Keratinocyte (primary cell): ENCODE measurements at regions not wholly inside any gene's neighbourhood (a gene's known extent, or its start where the extent isn't known, plus 50 kb on each side); places are given as distances from the start of the nearest gene placed in this dataset.

Experiments
- DNase-seq: peaks from one replicate; pipeline ENCODE4 v3.0.0-alpha.2; 2011; ENCODE audit warnings: low read depth, missing footprints, low spot score
- FAIRE-seq: peaks from 2 replicates; lab custom pipeline; 2011; peaks lifted over from hg19 to GRCh38; lab: Jason Lieb, UNC
- H2AFZ ChIP-seq: 2 replicates; pipeline ENCODE4 v1.6.0; 2012; ENCODE audit warnings: low read length, control low read depth, inconsistent platforms; ENCODE audit not compliant: control insufficient read depth
- H3K27ac ChIP-seq: 2 replicates; pipeline ENCODE4 v1.5.1; 2011; ENCODE audit warnings: low read length; ENCODE audit not compliant: control insufficient read depth, insufficient read depth
- H3K27me3 ChIP-seq: 3 replicates; pipeline ENCODE4 v1.6.0; 2011; ENCODE audit warnings: low read length; ENCODE audit not compliant: control insufficient read depth, insufficient read depth; ENCODE audit errors: extremely low read depth
- H3K36me3 ChIP-seq, 2 experiments: 2 replicates in 1 of 2; 3 replicates in 1 of 2; pipeline ENCODE4 v1.5.1; 2011; ENCODE audit warnings: low read length in 2 of 2, mild to moderate bottlenecking in 1 of 2; ENCODE audit not compliant: control insufficient read depth in 2 of 2, insufficient read depth in 2 of 2; ENCODE audit errors: extremely low read depth in 1 of 2
- H3K4me1 ChIP-seq: 3 replicates; pipeline ENCODE4 v1.5.1; 2011; ENCODE audit warnings: low read length; ENCODE audit not compliant: control insufficient read depth, insufficient read depth; ENCODE audit errors: extremely low read depth
- H3K4me2 ChIP-seq: 3 replicates; pipeline ENCODE4 v1.6.0; 2011; ENCODE audit warnings: low read depth, low read length; ENCODE audit not compliant: control insufficient read depth, insufficient read depth; ENCODE audit errors: extremely low read depth
- H3K4me3 ChIP-seq, 3 experiments: fragments of 200-600 bp in 1 of 3; sonication (generic) in 1 of 3; 2 replicates in 2 of 3; 3 replicates in 1 of 3; pipeline ENCODE4 v1.5.1; 2011 to 2016; ENCODE audit warnings: low read length in 3 of 3, mild to moderate bottlenecking in 3 of 3, control low read depth in 2 of 3, inconsistent platforms in 1 of 3, low read depth in 1 of 3, mixed read lengths in 1 of 3, mixed run types in 1 of 3, moderate library complexity in 1 of 3; ENCODE audit not compliant: control insufficient read depth in 2 of 3, insufficient read depth in 2 of 3; ENCODE audit errors: extremely low read depth in 1 of 3
- H3K79me2 ChIP-seq: 2 replicates; pipeline ENCODE4 v1.6.0; 2012; ENCODE audit warnings: low read length; ENCODE audit not compliant: control insufficient read depth, insufficient read depth
- H3K9ac ChIP-seq: 3 replicates; pipeline ENCODE4 v1.6.0; 2011; ENCODE audit warnings: low read length; ENCODE audit not compliant: control insufficient read depth, insufficient read depth; ENCODE audit errors: extremely low read depth
- H3K9me1 ChIP-seq: 3 replicates; pipeline ENCODE4 v1.6.0; 2011; ENCODE audit warnings: low read length; ENCODE audit not compliant: control insufficient read depth, insufficient read depth; ENCODE audit errors: extremely low read depth
- H3K9me3 ChIP-seq: 2 replicates; pipeline ENCODE4 v1.5.1; 2012; ENCODE audit warnings: low read depth, low read length; ENCODE audit not compliant: control insufficient read depth
- H4K20me1 ChIP-seq: 3 replicates; pipeline ENCODE4 v1.6.0; 2011; ENCODE audit warnings: low read length; ENCODE audit not compliant: control insufficient read depth, insufficient read depth; ENCODE audit errors: extremely low read depth
- EZH2 ChIP-seq: IDR thresholded peaks from one replicate; pipeline ENCODE4 v1.6.1; 2012; ENCODE audit warnings: inconsistent platforms, mild to moderate bottlenecking, low read length, moderate library complexity
- dilution Hi-C: fragments of 300-500 bp; cut with MboI; formaldehyde crosslinking; loops from one replicate; pipeline ENCODE4 v1.7.0; 2020; ENCODE audit warnings: low sequenced_read_pairs; ENCODE audit not compliant: extremely low pct_ligation_motif_present
- TF ChIP-seq, protein P1 (sequence below), 3 experiments: IDR thresholded peaks in 1 of 3; conservative IDR thresholded peaks in 1 of 3; optimal IDR thresholded peaks in 1 of 3; 2 replicates in 2 of 3; 3 replicates in 1 of 3; pipeline versions ENCODE3 to v1.5.1; 2011; ENCODE audit warnings: low read length in 3 of 3, mild to moderate bottlenecking in 3 of 3, moderate library complexity in 2 of 3, control low read depth in 1 of 3, inconsistent platforms in 1 of 3; ENCODE audit not compliant: insufficient read depth in 2 of 3; ENCODE audit errors: extremely low read depth in 1 of 3

DNA sequence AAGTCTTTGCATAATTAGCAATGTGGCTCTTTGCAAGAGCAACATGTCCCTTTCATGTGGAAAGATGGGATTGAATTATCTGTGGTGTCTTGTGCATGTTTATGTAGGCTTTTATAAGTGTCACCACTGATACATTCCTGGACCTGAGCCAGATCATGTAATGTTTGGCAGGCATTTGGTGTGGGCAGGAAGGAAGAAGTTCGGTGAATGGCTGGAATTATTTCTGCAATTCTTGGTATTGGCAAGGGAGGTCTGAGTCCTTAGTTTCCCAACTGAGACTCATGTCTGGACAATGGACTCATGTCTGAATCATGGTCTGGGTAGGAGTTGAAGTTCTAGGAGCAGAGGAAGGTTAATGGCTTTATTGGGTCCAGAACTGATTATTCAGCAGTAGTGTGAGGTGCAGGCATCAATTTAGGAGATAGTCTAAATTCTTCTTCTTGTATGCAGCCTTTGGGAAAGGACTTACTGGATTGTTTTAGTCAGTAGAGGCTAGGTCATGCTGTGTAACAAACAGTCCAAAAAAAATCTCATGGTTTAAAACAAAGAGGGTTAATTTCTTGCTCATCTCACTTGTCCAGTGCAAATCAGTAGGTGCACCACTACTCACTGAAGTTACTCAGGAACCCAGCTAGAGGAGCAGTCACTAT is 186.5 kb upstream of the LHX5 start:
- no peak overlapping the region for H3K9ac ChIP-seq
- dilution Hi-C loops, result no loop called here
- no peaks in the 10 kb centered on the region for H3K4me1 ChIP-seq
- no peak for DNase-seq
- no peaks in the 10 kb centered on the region for H3K9me1 ChIP-seq
- H3K27ac ChIP-seq, result no peak overlapping the region
- H2AFZ ChIP-seq, result no peak overlapping the region
- H3K27me3 ChIP-seq, result no peaks in the 10 kb centered on the region
- H3K79me2 ChIP-seq, result no peaks in the 10 kb centered on the region
- no peak for TF ChIP-seq EZH2
- TF ChIP-seq, protein P1, sequence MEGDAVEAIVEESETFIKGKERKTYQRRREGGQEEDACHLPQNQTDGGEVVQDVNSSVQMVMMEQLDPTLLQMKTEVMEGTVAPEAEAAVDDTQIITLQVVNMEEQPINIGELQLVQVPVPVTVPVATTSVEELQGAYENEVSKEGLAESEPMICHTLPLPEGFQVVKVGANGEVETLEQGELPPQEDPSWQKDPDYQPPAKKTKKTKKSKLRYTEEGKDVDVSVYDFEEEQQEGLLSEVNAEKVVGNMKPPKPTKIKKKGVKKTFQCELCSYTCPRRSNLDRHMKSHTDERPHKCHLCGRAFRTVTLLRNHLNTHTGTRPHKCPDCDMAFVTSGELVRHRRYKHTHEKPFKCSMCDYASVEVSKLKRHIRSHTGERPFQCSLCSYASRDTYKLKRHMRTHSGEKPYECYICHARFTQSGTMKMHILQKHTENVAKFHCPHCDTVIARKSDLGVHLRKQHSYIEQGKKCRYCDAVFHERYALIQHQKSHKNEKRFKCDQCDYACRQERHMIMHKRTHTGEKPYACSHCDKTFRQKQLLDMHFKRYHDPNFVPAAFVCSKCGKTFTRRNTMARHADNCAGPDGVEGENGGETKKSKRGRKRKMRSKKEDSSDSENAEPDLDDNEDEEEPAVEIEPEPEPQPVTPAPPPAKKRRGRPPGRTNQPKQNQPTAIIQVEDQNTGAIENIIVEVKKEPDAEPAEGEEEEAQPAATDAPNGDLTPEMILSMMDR (optimal IDR thresholded peaks at IDR 0.05 in 1 of 3, IDR thresholded peaks at IDR 0.05 in 1 of 3, conservative IDR thresholded peaks at IDR 0.05 in 1 of 3; ENCODE audit: extremely low read depth in 1 of 3, insufficient read depth in 2 of 3, low read length in 3 of 3), result no peak
- H3K9me3 ChIP-seq, result no peaks in the 10 kb centered on the region
- no peak overlapping the region for H3K4me2 ChIP-seq
- FAIRE-seq, result no peak
- H3K4me3 ChIP-seq, result no peak overlapping the region
- H3K36me3 ChIP-seq, result no peaks in the 10 kb centered on the region
- no peaks in the 10 kb centered on the region for H4K20me1 ChIP-seq

- Histone ChIP-seq H4K20me1 (no peaks in the 10 kb centered on the region), H3K4me1 (no peaks in the 10 kb centered on the region), H3K4me3 (no peak overlapping the region), H3K9me3 (no peaks in the 10 kb centered on the region), H3K79me2 (no peaks in the 10 kb centered on the region), H2AFZ (no peak overlapping the region), H3K4me2 (no peak overlapping the region), H3K9me1 (no peaks in the 10 kb centered on the region), H3K9ac (no peak overlapping the region), H3K27me3 (no peaks in the 10 kb centered on the region), H3K27ac (no peak overlapping the region), H3K36me3 (no peaks in the 10 kb centered on the region)
- dilution Hi-C loops, result no loop called here
- DNase-seq (no peak), FAIRE-seq (no peak)
- TF ChIP-seq EZH2, result no peak
- TF ChIP-seq, protein P1 (optimal IDR thresholded peaks at IDR 0.05 in 1 of 3, IDR thresholded peaks at IDR 0.05 in 1 of 3, conservative IDR thresholded peaks at IDR 0.05 in 1 of 3; ENCODE audit: extremely low read depth in 1 of 3, insufficient read depth in 2 of 3, low read length in 3 of 3), result no peak
Measured at GRCh38 chr12:113655919-113656318, 184.2 kb upstream of the LHX5 start.
